Fibroblast of lung (primary cell): ENCODE measurements at regions not wholly inside any gene's neighbourhood (a gene's known extent, or its start where the extent isn't known, plus 50 kb on each side); places are given as distances from the start of the nearest gene placed in this dataset.
A peak's percentile ranks its signal among the peaks of the same experiment; 100 is the strongest.

Experiments
- DNase-seq, 2 donors: peaks; one replicate each; pipeline versions ENCODE4 v3.0.0 to v3.0.0-alpha.2; 2010; ENCODE audit warnings: low read depth in 2 of 2
- H2AFZ ChIP-seq: 2 replicates; pipeline ENCODE4 v1.5.1; 2012; ENCODE audit warnings: low read length, control low read depth, inconsistent platforms
- H3K27ac ChIP-seq: 2 replicates; pipeline ENCODE4 v1.5.1; 2011; ENCODE audit warnings: low read length, control low read depth; ENCODE audit not compliant: insufficient read depth
- H3K27me3 ChIP-seq: 2 replicates; pipeline ENCODE4 v1.5.1; 2011; ENCODE audit warnings: mild to moderate bottlenecking, low read length; ENCODE audit not compliant: control insufficient read depth, insufficient read depth
- H3K36me3 ChIP-seq: 2 replicates; pipeline ENCODE4 v1.5.1; 2011; ENCODE audit warnings: low read length; ENCODE audit not compliant: control insufficient read depth, insufficient read depth
- H3K4me1 ChIP-seq: 2 replicates; pipeline ENCODE4 v1.5.1; 2011; ENCODE audit warnings: low read length; ENCODE audit not compliant: control insufficient read depth, insufficient read depth; ENCODE audit errors: extremely low read depth
- H3K4me2 ChIP-seq: 2 replicates; pipeline ENCODE4 v1.5.1; 2011; ENCODE audit warnings: low read length, control low read depth; ENCODE audit not compliant: insufficient read depth; ENCODE audit errors: extremely low read depth
- H3K4me3 ChIP-seq, 4 experiments: fragments of 200-600 bp in 1 of 4; sonication (generic) in 1 of 4; replicated peaks in 1 of 4; 2 replicates each; pipeline ENCODE4 v1.5.1; 2011 to 2016; ENCODE audit warnings: low read length in 4 of 4, low read depth in 3 of 4, mild to moderate bottlenecking in 3 of 4, control low read depth in 2 of 4, inconsistent platforms in 1 of 4, mixed read lengths in 1 of 4; ENCODE audit not compliant: insufficient read depth in 1 of 4; ENCODE audit errors: control extremely low read depth in 1 of 4
- H3K79me2 ChIP-seq: 2 replicates; pipeline ENCODE4 v1.5.1; 2012; ENCODE audit warnings: mild to moderate bottlenecking, low read length, inconsistent platforms; ENCODE audit not compliant: control insufficient read depth, insufficient read depth
- H3K9ac ChIP-seq: 2 replicates; pipeline ENCODE4 v1.5.1; 2011; ENCODE audit warnings: mild to moderate bottlenecking, low read length, control low read depth; ENCODE audit not compliant: insufficient read depth
- H3K9me3 ChIP-seq: 2 replicates; pipeline ENCODE4 v1.5.1; 2012; ENCODE audit warnings: low read depth, low read length; ENCODE audit not compliant: control insufficient read depth, insufficient read depth
- H4K20me1 ChIP-seq: 2 replicates; pipeline ENCODE4 v1.5.1; 2011; ENCODE audit warnings: low read length; ENCODE audit not compliant: control insufficient read depth, insufficient read depth; ENCODE audit errors: extremely low read depth
- CTCF ChIP-seq, 2 donors: IDR thresholded peaks in 1 of 2; conservative IDR thresholded peaks in 1 of 2; 1 replicate in 1 of 2; 2 replicates in 1 of 2; pipeline ENCODE4 v1.5.1; 2011 to 2012; ENCODE audit warnings: low read length in 2 of 2, control low read depth in 1 of 2, inconsistent platforms in 1 of 2, low read depth in 1 of 2, mild to moderate bottlenecking in 1 of 2
- EZH2 ChIP-seq: IDR thresholded peaks from 2 replicates; pipeline ENCODE4 v1.5.1; 2012; ENCODE audit warnings: low read length, control low read depth, mild to moderate bottlenecking; ENCODE audit errors: missing control alignments

- Histone ChIP-seq H4K20me1 (no peaks in the 10 kb centered on the region), H3K9ac (no peak overlapping the region), H3K4me3 (no peak overlapping the region), H3K79me2 (no peaks in the 10 kb centered on the region), H3K27ac (no peak overlapping the region), H3K4me2 (no peak overlapping the region), H3K36me3 (no peaks in the 10 kb centered on the region), H2AFZ (no peak overlapping the region), H3K9me3 (no peaks in the 10 kb centered on the region), H3K4me1 (no peaks in the 10 kb centered on the region), H3K27me3 (no peaks in the 10 kb centered on the region)
- DNase-seq = no peak
- no peak for TF ChIP-seq CTCF (conservative IDR thresholded peaks at IDR 0.05 in 1 of 2, IDR thresholded peaks at IDR 0.05 in 1 of 2; ENCODE audit: low read depth in 1 of 2, low read length in 2 of 2)
- no peak for TF ChIP-seq EZH2
Observed at GRCh38 chr4:147042046-147042445, 96.4 kb upstream of the TTC29 start.

GRCh38 chr4:147044241-147044640 lies 98.6 kb upstream of the TTC29 start:
- H3K27me3 ChIP-seq = no peaks in the 10 kb centered on the region
- H3K79me2 ChIP-seq = no peaks in the 10 kb centered on the region
- no peak overlapping the region for H2AFZ ChIP-seq
- H3K4me2 ChIP-seq = no peak overlapping the region
- H3K9me3 ChIP-seq = no peaks in the 10 kb centered on the region
- H3K36me3 ChIP-seq = no peaks in the 10 kb centered on the region
- no peak for TF ChIP-seq CTCF (conservative IDR thresholded peaks at IDR 0.05 in 1 of 2, IDR thresholded peaks at IDR 0.05 in 1 of 2; ENCODE audit: low read depth in 1 of 2, low read length in 2 of 2)
- no peak for TF ChIP-seq EZH2
- H3K4me1 ChIP-seq = no peaks in the 10 kb centered on the region
- no peak overlapping the region for H3K27ac ChIP-seq
- no peaks in the 10 kb centered on the region for H4K20me1 ChIP-seq
- H3K9ac ChIP-seq = no peak overlapping the region
- no peak for DNase-seq
- H3K4me3 ChIP-seq = no peak overlapping the region

- Histone ChIP-seq H3K4me1 (no peaks in the 10 kb centered on the region), H3K36me3 (no peaks in the 10 kb centered on the region), H4K20me1 (no peaks in the 10 kb centered on the region), H3K4me2 (peak overlapping the region; percentile 2), H3K27me3 (no peaks in the 10 kb centered on the region), H2AFZ (no peak overlapping the region), H3K79me2 (no peaks in the 10 kb centered on the region), H3K27ac (no peak overlapping the region), H3K4me3 (peak overlapping the region in 1 of 4 experiments; percentile 10), H3K9ac (no peak overlapping the region), H3K9me3 (no peaks in the 10 kb centered on the region)
- no peak for DNase-seq
- TF ChIP-seq CTCF (conservative IDR thresholded peaks at IDR 0.05 in 1 of 2, IDR thresholded peaks at IDR 0.05 in 1 of 2; ENCODE audit: low read depth in 1 of 2, low read length in 2 of 2) (no peak), EZH2 (no peak)
Observed at GRCh38 chr4:147049946-147050345, 104.3 kb upstream of the TTC29 start.
